WTC11 (cell line): ENCODE measurements at regions not wholly inside any gene's neighbourhood (a gene's known extent, or its start where the extent isn't known, plus 50 kb on each side); places are given as distances from the start of the nearest gene placed in this dataset.

ENCODE experiments used
- ATAC-seq: fragments of 200-7000 bp; cut with Tn5 transposase; 2 replicates; pipeline ENCODE4 v1.10.0; 2021; ENCODE audit warnings: mild to moderate bottlenecking, moderate library complexity
- CTCF ChIA-PET: fragments of 300-600 bp; sonication (Branson Sonifier 250); formaldehyde crosslinking; loops from one replicate; lab custom pipeline; 2021; ENCODE audit warnings: antibody characterized with exemption; lab: Charles Lee
- POLR2A ChIA-PET: fragments of 350-600 bp; sonication (Branson Sonifier 250); formaldehyde crosslinking; loops from one replicate; lab custom pipeline; 2021; ENCODE audit warnings: antibody characterized with exemption; lab: Charles Lee
- DNase-seq: peaks from one replicate; pipeline ENCODE4 v3.0.0; 2021; ENCODE audit warnings: low spot score
- H3K27ac Mint-ChIP-seq: 2 replicates; pipeline ENCODE4 v1.8.0; 2021; ENCODE audit warnings: mixed read lengths
- H3K27me3 Mint-ChIP-seq: 2 replicates; pipeline ENCODE4 v1.8.0; 2021; ENCODE audit warnings: low read depth, mild to moderate bottlenecking, moderate library complexity, mixed read lengths
- H3K36me3 Mint-ChIP-seq: 2 replicates; pipeline ENCODE4 v1.8.0; 2021; ENCODE audit warnings: mixed read lengths
- H3K4me1 Mint-ChIP-seq: 2 replicates; pipeline ENCODE4 v1.8.0; 2022; ENCODE audit warnings: mixed read lengths
- H3K4me3 Mint-ChIP-seq: 2 replicates; pipeline ENCODE4 v1.8.0; 2021; ENCODE audit warnings: mild to moderate bottlenecking, moderate library complexity, mixed read lengths
- H3K9me3 Mint-ChIP-seq: 2 replicates; pipeline ENCODE4 v1.8.0; 2021; ENCODE audit warnings: mixed read lengths
- ARID4B ChIP-seq: sonication (generic); formaldehyde crosslinking; IDR thresholded peaks from 2 replicates; pipeline ENCODE4 v1.8.0; 2023; ENCODE audit warnings: missing genetic modification reagents, mild to moderate bottlenecking, borderline replicate concordance
- ATF2 ChIP-seq: sonication (generic); formaldehyde crosslinking; IDR thresholded peaks from 2 replicates; pipeline ENCODE4 v1.8.1; 2022; ENCODE audit warnings: low read depth, missing genetic modification reagents, borderline replicate concordance
- GABPB1 ChIP-seq: sonication (generic); formaldehyde crosslinking; IDR thresholded peaks from 2 replicates; pipeline ENCODE4 v1.8.1; 2023; ENCODE audit warnings: mild to moderate bottlenecking, missing genetic modification reagents
- GRHL2 ChIP-seq: fragments of 250-450 bp; sonication (Bioruptor Pico); IDR thresholded peaks from 2 replicates; pipeline ENCODE4 v1.8.0; 2022; ENCODE audit warnings: mild to moderate bottlenecking, moderate library complexity; ENCODE audit not compliant: insufficient replicate concordance, severe bottlenecking
- GTF2I ChIP-seq: fragments of 250-450 bp; sonication (Bioruptor Pico); conservative IDR thresholded peaks from 2 replicates; pipeline ENCODE4 v1.4.0; 2021; ENCODE audit warnings: mild to moderate bottlenecking
- HMGA2 ChIP-seq: fragments of 250-450 bp; sonication (Bioruptor Pico); IDR thresholded peaks from 2 replicates; pipeline ENCODE4 v1.4.0; 2021; ENCODE audit warnings: mild to moderate bottlenecking, moderate library complexity
- NFATC4 ChIP-seq: fragments of 250-450 bp; sonication (Bioruptor Pico); IDR thresholded peaks from 2 replicates; pipeline ENCODE4 v1.9.0; 2021; ENCODE audit warnings: mild to moderate bottlenecking
- NFYB ChIP-seq: sonication (generic); formaldehyde crosslinking; conservative IDR thresholded peaks from 2 replicates; pipeline ENCODE4 v1.8.0; 2022; ENCODE audit warnings: low read depth, missing genetic modification reagents
- PREB ChIP-seq: sonication (generic); formaldehyde crosslinking; IDR thresholded peaks from 2 replicates; pipeline ENCODE4 v1.8.1; 2022; ENCODE audit warnings: mild to moderate bottlenecking, missing genetic modification reagents, moderate library complexity, borderline replicate concordance
- PRRX2 ChIP-seq: fragments of 250-450 bp; sonication (Bioruptor Pico); IDR thresholded peaks from 2 replicates; pipeline ENCODE4 v1.8.0; 2021; ENCODE audit warnings: mild to moderate bottlenecking
- RELA ChIP-seq: sonication (generic); formaldehyde crosslinking; IDR thresholded peaks from 2 replicates; pipeline ENCODE4 v1.8.1; 2022; ENCODE audit warnings: missing genetic modification reagents, mild to moderate bottlenecking, borderline replicate concordance
- RORB ChIP-seq: fragments of 250-450 bp; sonication (Bioruptor Pico); IDR thresholded peaks from 2 replicates; pipeline ENCODE4 v1.9.0; 2021; ENCODE audit warnings: mild to moderate bottlenecking
- TEAD4 ChIP-seq: sonication (generic); formaldehyde crosslinking; IDR thresholded peaks from 2 replicates; pipeline ENCODE4 v1.8.0; 2022; ENCODE audit warnings: mild to moderate bottlenecking, missing genetic modification reagents
- USF1 ChIP-seq: sonication (generic); formaldehyde crosslinking; IDR thresholded peaks from 2 replicates; pipeline ENCODE4 v1.8.0; 2022; ENCODE audit warnings: mild to moderate bottlenecking, missing genetic modification reagents
- ZBTB21 ChIP-seq: sonication (generic); formaldehyde crosslinking; IDR thresholded peaks from 2 replicates; pipeline ENCODE4 v1.8.1; 2023; ENCODE audit warnings: mild to moderate bottlenecking, missing genetic modification reagents, borderline replicate concordance
- ZMAT4 ChIP-seq: fragments of 250-450 bp; sonication (Bioruptor Pico); IDR thresholded peaks from 2 replicates; pipeline ENCODE4 v1.9.0; 2021; ENCODE audit warnings: mild to moderate bottlenecking
- ZNF121 ChIP-seq: sonication (generic); formaldehyde crosslinking; IDR thresholded peaks from 2 replicates; pipeline ENCODE4 v1.8.0; 2023; ENCODE audit warnings: missing genetic modification reagents
- ZNF138 ChIP-seq: sonication (generic); formaldehyde crosslinking; conservative IDR thresholded peaks from 2 replicates; pipeline ENCODE4 v1.8.1; 2022; ENCODE audit warnings: mild to moderate bottlenecking, moderate library complexity, missing genetic modification reagents
- ZNF281 ChIP-seq: sonication (generic); formaldehyde crosslinking; IDR thresholded peaks from 2 replicates; pipeline ENCODE4 v1.8.0; 2023; ENCODE audit warnings: mild to moderate bottlenecking, missing genetic modification reagents
- ZNF671 ChIP-seq: fragments of 250-450 bp; sonication (Bioruptor Pico); IDR thresholded peaks from 2 replicates; pipeline ENCODE4 v1.8.0; 2021; ENCODE audit warnings: mild to moderate bottlenecking

GRCh38 chr2:236394571-236394970 is 130.4 kb upstream of the ASB18 start (continued):
- TF ChIP-seq ZMAT4 (CRISPR knock-in tag) (no peak), ZBTB21 (CRISPR knock-in tag) (no peak), ZNF138 (CRISPR knock-in tag) (no peak)

GRCh38 chr2:236395067-236395466 is 130.9 kb upstream of the ASB18 start:
- H3K27ac Mint-ChIP-seq, result no peak overlapping the region
- H3K27me3 Mint-ChIP-seq, result no peaks in the 10 kb centered on the region
- H3K9me3 Mint-ChIP-seq, result peaks cover 3% of the 10 kb centered on the region; the same call in 1 of the 2 replicates
- no peak for DNase-seq
- CTCF ChIA-PET, result interaction anchor here (1.9 kb wide), 1 partner anchor 118 kb away, joined by 5 read pairs; no protein-coding TSS in a partner anchor
- no peak overlapping the region for H3K4me3 Mint-ChIP-seq
- TF ChIP-seq RELA, result no peak
- no peak for TF ChIP-seq RORB
- no peak for TF ChIP-seq PREB (CRISPR knock-in tag)
- no peak for TF ChIP-seq USF1 (CRISPR knock-in tag)
- TF ChIP-seq ATF2 (CRISPR knock-in tag), result no peak
- no peak for TF ChIP-seq NFYB
- no peak for TF ChIP-seq HMGA2
- no peak for TF ChIP-seq GRHL2 (CRISPR knock-in tag)
- TF ChIP-seq ZNF121 (CRISPR knock-in tag), result no peak
- TF ChIP-seq GTF2I, result no peak
- TF ChIP-seq, all 79 proteins: peak for 0
- POLR2A ChIA-PET, result no interaction called here
- Mint-ChIP-seq H3K4me1 (peaks cover 28% of the 10 kb centered on the region), H3K36me3 (peaks cover 2% of the 10 kb centered on the region; the same call in 1 of the 2 replicates)
- ATAC-seq, result no peak

- CTCF ChIA-PET, result interaction anchor here (1.9 kb wide), 1 partner anchor 116 kb away, joined by 5 read pairs; no protein-coding TSS in a partner anchor
- DNase-seq (no peak), ATAC-seq (no peak)
- H3K9me3 Mint-ChIP-seq, result no peaks in the 10 kb centered on the region
- no peaks in the 10 kb centered on the region for H3K36me3 Mint-ChIP-seq
- POLR2A ChIA-PET, result no interaction called here
- H3K27me3 Mint-ChIP-seq, result no peaks in the 10 kb centered on the region
- no peak overlapping the region for H3K4me3 Mint-ChIP-seq
- H3K27ac Mint-ChIP-seq, result no peak overlapping the region
- H3K4me1 Mint-ChIP-seq, result peaks cover 29% of the 10 kb centered on the region
- no peak for TF ChIP-seq ARID4B (CRISPR knock-in tag)
- TF ChIP-seq TEAD4 (CRISPR knock-in tag), result no peak
- no peak for TF ChIP-seq RORB
- TF ChIP-seq NFYB, result no peak
- no peak for TF ChIP-seq ZNF281
- no peak for TF ChIP-seq NFATC4 (CRISPR knock-in tag)
- no peak for TF ChIP-seq ZNF671 (CRISPR knock-in tag)
- no peak for TF ChIP-seq PRRX2 (CRISPR knock-in tag)
- TF ChIP-seq GABPB1 (CRISPR knock-in tag), result no peak
Observed at GRCh38 chr2:236396818-236397350, 132.7 kb upstream of the ASB18 start.
